ENCODE measurements at regions not wholly inside any gene's neighbourhood (a gene's known extent, or its start where the extent isn't known, plus 50 kb on each side); places are given as distances from the start of the nearest gene placed in this dataset.

- Histone ChIP-seq H3K9me3 (ENCODE audit: control insufficient read depth, low read depth, low read length) (no peaks in the 10 kb centered on the region), H3K4me1 (ENCODE audit: control insufficient read depth, low read depth, low read length) (peaks cover 25% of the 10 kb centered on the region), H3K9ac (ENCODE audit: low read length) (no peak overlapping the region), H3K36me3 (ENCODE audit: control insufficient read depth, low read depth, low read length) (no peaks in the 10 kb centered on the region), H3K27ac (ENCODE audit: low read length) (no peak overlapping the region), H3K4me3 (ENCODE audit: low read length) (no peak overlapping the region), H3K27me3 (ENCODE audit: control insufficient read depth, insufficient read depth, low read length) (peaks cover 11% of the 10 kb centered on the region)
These were observed 247.5 kb upstream of the TUT7 start for GRCh38 chr9:86601697-86602096.

GRCh38 chr9:86600977-86601376 is 246.8 kb upstream of the TUT7 start:
- Histone ChIP-seq H3K36me3 (ENCODE audit: control insufficient read depth, low read depth, low read length) (no peaks in the 10 kb centered on the region), H3K4me3 (ENCODE audit: low read length) (no peak overlapping the region), H3K9me3 (ENCODE audit: control insufficient read depth, low read depth, low read length) (no peaks in the 10 kb centered on the region), H3K27me3 (ENCODE audit: control insufficient read depth, insufficient read depth, low read length) (peaks cover 11% of the 10 kb centered on the region), H3K4me1 (ENCODE audit: control insufficient read depth, low read depth, low read length) (peaks cover 25% of the 10 kb centered on the region), H3K27ac (ENCODE audit: low read length) (no peak overlapping the region), H3K9ac (ENCODE audit: low read length) (no peak overlapping the region)

- H3K36me3 ChIP-seq (ENCODE audit: control insufficient read depth, low read depth, low read length), result no peaks in the 10 kb centered on the region
- peaks cover 25% of the 10 kb centered on the region for H3K4me1 ChIP-seq (ENCODE audit: control insufficient read depth, low read depth, low read length)
- no peak overlapping the region for H3K4me3 ChIP-seq (ENCODE audit: low read length)
- H3K27me3 ChIP-seq (ENCODE audit: control insufficient read depth, insufficient read depth, low read length), result peaks cover 11% of the 10 kb centered on the region
- H3K27ac ChIP-seq (ENCODE audit: low read length), result no peak overlapping the region
- no peak overlapping the region for H3K9ac ChIP-seq (ENCODE audit: low read length)
- no peaks in the 10 kb centered on the region for H3K9me3 ChIP-seq (ENCODE audit: control insufficient read depth, low read depth, low read length)
These were observed 246.1 kb upstream of the TUT7 start for GRCh38 chr9:86600291-86600690.

GRCh38 chr9:86599561-86599960 is 245.4 kb upstream of the TUT7 start:
- no peaks in the 10 kb centered on the region for H3K9me3 ChIP-seq (ENCODE audit: control insufficient read depth, low read depth, low read length)
- peaks cover 10% of the 10 kb centered on the region for H3K27me3 ChIP-seq (ENCODE audit: control insufficient read depth, insufficient read depth, low read length)
- no peak overlapping the region for H3K27ac ChIP-seq (ENCODE audit: low read length)
- H3K4me1 ChIP-seq (ENCODE audit: control insufficient read depth, low read depth, low read length), result peaks cover 25% of the 10 kb centered on the region
- H3K36me3 ChIP-seq (ENCODE audit: control insufficient read depth, low read depth, low read length), result no peaks in the 10 kb centered on the region
- H3K4me3 ChIP-seq (ENCODE audit: low read length), result no peak overlapping the region
- H3K9ac ChIP-seq (ENCODE audit: low read length), result no peak overlapping the region

GRCh38 chr9:86598411-86599239 is 244.4 kb upstream of the TUT7 start:
- no peak overlapping the region for H3K27ac ChIP-seq (ENCODE audit: low read length)
- no peak overlapping the region for H3K9ac ChIP-seq (ENCODE audit: low read length)
- no peaks in the 10 kb centered on the region for H3K36me3 ChIP-seq (ENCODE audit: control insufficient read depth, low read depth, low read length)
- no peak overlapping the region for H3K4me3 ChIP-seq (ENCODE audit: low read length)
- peaks cover 5% of the 10 kb centered on the region for H3K27me3 ChIP-seq (ENCODE audit: control insufficient read depth, insufficient read depth, low read length)
- H3K4me1 ChIP-seq (ENCODE audit: control insufficient read depth, low read depth, low read length), result peaks cover 25% of the 10 kb centered on the region
- H3K9me3 ChIP-seq (ENCODE audit: control insufficient read depth, low read depth, low read length), result no peaks in the 10 kb centered on the region

GRCh38 chr9:86594724-86595123 is 240.5 kb upstream of the TUT7 start:
- Histone ChIP-seq H3K27ac (ENCODE audit: low read length) (no peak overlapping the region), H3K36me3 (ENCODE audit: control insufficient read depth, low read depth, low read length) (no peaks in the 10 kb centered on the region), H3K4me1 (ENCODE audit: control insufficient read depth, low read depth, low read length) (peaks cover 18% of the 10 kb centered on the region), H3K4me3 (ENCODE audit: low read length) (no peak overlapping the region), H3K9ac (ENCODE audit: low read length) (no peak overlapping the region), H3K27me3 (ENCODE audit: control insufficient read depth, insufficient read depth, low read length) (no peaks in the 10 kb centered on the region), H3K9me3 (ENCODE audit: control insufficient read depth, low read depth, low read length) (no peaks in the 10 kb centered on the region)

- Histone ChIP-seq H3K9ac (ENCODE audit: low read length) (no peak overlapping the region), H3K9me3 (ENCODE audit: control insufficient read depth, low read depth, low read length) (no peaks in the 10 kb centered on the region), H3K36me3 (ENCODE audit: control insufficient read depth, low read depth, low read length) (no peaks in the 10 kb centered on the region)
These were observed 237.3 kb upstream of the TUT7 start for GRCh38 chr9:86591472-86591871.

GRCh38 chr9:86589730-86590129 is 235.5 kb upstream of the TUT7 start:
- H3K27me3 ChIP-seq (ENCODE audit: control insufficient read depth, insufficient read depth, low read length), result no peaks in the 10 kb centered on the region
- no peaks in the 10 kb centered on the region for H3K36me3 ChIP-seq (ENCODE audit: control insufficient read depth, low read depth, low read length)
- H3K9ac ChIP-seq (ENCODE audit: low read length), result no peak overlapping the region
- no peaks in the 10 kb centered on the region for H3K4me1 ChIP-seq (ENCODE audit: control insufficient read depth, low read depth, low read length)
- no peaks in the 10 kb centered on the region for H3K9me3 ChIP-seq (ENCODE audit: control insufficient read depth, low read depth, low read length)
- H3K4me3 ChIP-seq (ENCODE audit: low read length), result no peak overlapping the region
- no peak overlapping the region for H3K27ac ChIP-seq (ENCODE audit: low read length)

More at GRCh38 chr9:86591472-86591871, 237.3 kb upstream of the TUT7 start:
- Histone ChIP-seq H3K27ac (ENCODE audit: low read length) (no peak overlapping the region), H3K27me3 (ENCODE audit: control insufficient read depth, insufficient read depth, low read length) (no peaks in the 10 kb centered on the region), H3K4me3 (ENCODE audit: low read length) (no peak overlapping the region), H3K4me1 (ENCODE audit: control insufficient read depth, low read depth, low read length) (no peaks in the 10 kb centered on the region)

- no peaks in the 10 kb centered on the region for H3K9me3 ChIP-seq (ENCODE audit: control insufficient read depth, low read depth, low read length)
- no peak overlapping the region for H3K4me3 ChIP-seq (ENCODE audit: low read length)
- no peaks in the 10 kb centered on the region for H3K36me3 ChIP-seq (ENCODE audit: control insufficient read depth, low read depth, low read length)
- no peak overlapping the region for H3K9ac ChIP-seq (ENCODE audit: low read length)
- no peak overlapping the region for H3K27ac ChIP-seq (ENCODE audit: low read length)
- no peaks in the 10 kb centered on the region for H3K4me1 ChIP-seq (ENCODE audit: control insufficient read depth, low read depth, low read length)
- H3K27me3 ChIP-seq (ENCODE audit: control insufficient read depth, insufficient read depth, low read length), result no peaks in the 10 kb centered on the region
These were observed 235.1 kb upstream of the TUT7 start for GRCh38 chr9:86589273-86589672.

- no peak overlapping the region for H3K27ac ChIP-seq (ENCODE audit: low read length)
- no peaks in the 10 kb centered on the region for H3K4me1 ChIP-seq (ENCODE audit: control insufficient read depth, low read depth, low read length)
- no peaks in the 10 kb centered on the region for H3K36me3 ChIP-seq (ENCODE audit: control insufficient read depth, low read depth, low read length)
- no peak overlapping the region for H3K4me3 ChIP-seq (ENCODE audit: low read length)
- H3K9ac ChIP-seq (ENCODE audit: low read length), result no peak overlapping the region
- no peaks in the 10 kb centered on the region for H3K27me3 ChIP-seq (ENCODE audit: control insufficient read depth, insufficient read depth, low read length)
- no peaks in the 10 kb centered on the region for H3K9me3 ChIP-seq (ENCODE audit: control insufficient read depth, low read depth, low read length)
These were observed 231.9 kb upstream of the TUT7 start for GRCh38 chr9:86586144-86586494.

- H3K4me3 ChIP-seq (ENCODE audit: low read length), result no peak overlapping the region
- no peak overlapping the region for H3K27ac ChIP-seq (ENCODE audit: low read length)
- H3K9me3 ChIP-seq (ENCODE audit: control insufficient read depth, low read depth, low read length), result no peaks in the 10 kb centered on the region
- no peaks in the 10 kb centered on the region for H3K27me3 ChIP-seq (ENCODE audit: control insufficient read depth, insufficient read depth, low read length)
- no peaks in the 10 kb centered on the region for H3K4me1 ChIP-seq (ENCODE audit: control insufficient read depth, low read depth, low read length)
- H3K36me3 ChIP-seq (ENCODE audit: control insufficient read depth, low read depth, low read length), result no peaks in the 10 kb centered on the region
- no peak overlapping the region for H3K9ac ChIP-seq (ENCODE audit: low read length)
These were observed 231.4 kb upstream of the TUT7 start for GRCh38 chr9:86585422-86586143.

- Histone ChIP-seq H3K4me1 (ENCODE audit: control insufficient read depth, low read depth, low read length) (peaks cover 4% of the 10 kb centered on the region), H3K9me3 (ENCODE audit: control insufficient read depth, low read depth, low read length) (no peaks in the 10 kb centered on the region)
These were observed 226.5 kb upstream of the TUT7 start for GRCh38 chr9:86580688-86581087.

More at GRCh38 chr9:86580688-86581087, 226.5 kb upstream of the TUT7 start:
- H3K36me3 ChIP-seq (ENCODE audit: control insufficient read depth, low read depth, low read length), result no peaks in the 10 kb centered on the region
- no peak overlapping the region for H3K27ac ChIP-seq (ENCODE audit: low read length)
- H3K9ac ChIP-seq (ENCODE audit: low read length), result no peak overlapping the region
- no peak overlapping the region for H3K4me3 ChIP-seq (ENCODE audit: low read length)
- H3K27me3 ChIP-seq (ENCODE audit: control insufficient read depth, insufficient read depth, low read length), result no peaks in the 10 kb centered on the region
